PFSK-1 (cell line): ENCODE measurements at regions not wholly inside any gene's neighbourhood (a gene's known extent, or its start where the extent isn't known, plus 50 kb on each side); places are given as distances from the start of the nearest gene placed in this dataset.

Source experiments
- POLR2AphosphoS5 ChIP-seq: IDR thresholded peaks from 2 replicates; pipeline ENCODE4 v1.6.1; 2012; ENCODE audit warnings: low read depth, mild to moderate bottlenecking, control low read depth, low read length, moderate library complexity
- REST ChIP-seq, 2 experiments: IDR thresholded peaks; 2 replicates each; pipeline versions ENCODE4 v1.6.1 to v1.8.0; 2011 to 2012; ENCODE audit warnings: low read depth in 2 of 2, low read length in 2 of 2, control low read depth in 1 of 2, inconsistent platforms in 1 of 2, mild to moderate bottlenecking in 1 of 2, moderate library complexity in 1 of 2; ENCODE audit not compliant: insufficient read depth in 1 of 2
- SIN3A ChIP-seq: IDR thresholded peaks from 2 replicates; pipeline ENCODE4 v1.6.1; 2012; ENCODE audit warnings: mild to moderate bottlenecking, low read length, moderate library complexity, borderline replicate concordance; ENCODE audit not compliant: insufficient read depth

GRCh38 chr1:163875200-163875926 is 553.6 kb downstream of the NUF2 start:
- TF ChIP-seq POLR2AphosphoS5 (no peak), REST (IDR thresholded peaks at IDR 0.05; ENCODE audit: insufficient read depth in 1 of 2, low read depth in 2 of 2, low read length in 2 of 2) (no peak), SIN3A (no peak)
